H9 (cell line): ENCODE measurements at regions not wholly inside any gene's neighbourhood (a gene's known extent, or its start where the extent isn't known, plus 50 kb on each side); places are given as distances from the start of the nearest gene placed in this dataset.

ENCODE experiments used
- DNase-seq: peaks from one replicate; pipeline ENCODE4 v3.0.0-alpha.2; 2017
- H2AFZ ChIP-seq: one replicate; pipeline ENCODE4 v1.6.1; 2013; ENCODE audit warnings: mild to moderate bottlenecking, low read length, control low read depth, moderate library complexity
- H2AK5ac ChIP-seq: 2 replicates; pipeline ENCODE4 v1.6.1; 2013; ENCODE audit warnings: low read length, control low read depth, mixed read lengths; ENCODE audit not compliant: insufficient read length
- H2BK120ac ChIP-seq: one replicate; pipeline ENCODE4 v1.6.1; 2013; ENCODE audit warnings: low read depth, mild to moderate bottlenecking, low read length, control low read depth, inconsistent platforms; ENCODE audit not compliant: poor library complexity, severe bottlenecking
- H2BK12ac ChIP-seq: 2 replicates; pipeline ENCODE4 v1.6.1; 2013; ENCODE audit warnings: low read length, control low read depth, mixed read lengths, low read depth; ENCODE audit not compliant: insufficient read length
- H2BK15ac ChIP-seq: 2 replicates; pipeline ENCODE4 v1.6.1; 2013; ENCODE audit warnings: low read depth, low read length, control low read depth
- H2BK20ac ChIP-seq: one replicate; pipeline ENCODE4 v1.6.1; 2013; ENCODE audit warnings: low read depth, mild to moderate bottlenecking, low read length, control low read depth, inconsistent platforms; ENCODE audit not compliant: poor library complexity, severe bottlenecking
- H2BK5ac ChIP-seq: 2 replicates; pipeline ENCODE4 v1.6.1; 2013; ENCODE audit warnings: low read length, control low read depth, mixed read lengths; ENCODE audit not compliant: insufficient read length
- H3K14ac ChIP-seq: 2 replicates; pipeline ENCODE4 v1.6.1; 2013; ENCODE audit warnings: low read length, control low read depth; ENCODE audit not compliant: insufficient read depth
- H3K18ac ChIP-seq: 2 replicates; pipeline ENCODE4 v1.6.1; 2013; ENCODE audit warnings: low read depth, mild to moderate bottlenecking, mixed read lengths, low read length, control low read depth; ENCODE audit not compliant: insufficient read length
- H3K23ac ChIP-seq: 2 replicates; pipeline ENCODE4 v1.6.1; 2013; ENCODE audit warnings: low read length, control low read depth, mixed read lengths, low read depth; ENCODE audit not compliant: insufficient read length
- H3K23me2 ChIP-seq: 2 replicates; pipeline ENCODE4 v1.6.1; 2013; ENCODE audit warnings: low read depth, mild to moderate bottlenecking, mixed read lengths, low read length, control low read depth; ENCODE audit not compliant: insufficient read length, poor library complexity, severe bottlenecking
- H3K27ac ChIP-seq: 2 replicates; pipeline ENCODE4 v1.5.1; 2013; ENCODE audit warnings: low read length, control low read depth, mixed read lengths, low read depth; ENCODE audit not compliant: insufficient read length
- H3K27me3 ChIP-seq: 2 replicates; pipeline ENCODE4 v1.6.1; 2013; ENCODE audit warnings: low read length, control low read depth, inconsistent platforms; ENCODE audit not compliant: insufficient read depth
- H3K4ac ChIP-seq: 2 replicates; pipeline ENCODE4 v1.6.1; 2013; ENCODE audit warnings: low read depth, mild to moderate bottlenecking, control low read depth, inconsistent platforms, low read length, moderate library complexity
- H3K4me1 ChIP-seq: 2 replicates; pipeline ENCODE4 v1.6.1; 2013; ENCODE audit warnings: low read length, control low read depth, inconsistent platforms; ENCODE audit not compliant: insufficient read depth
- H3K4me2 ChIP-seq: 2 replicates; pipeline ENCODE4 v1.6.1; 2013; ENCODE audit warnings: low read length, control low read depth, mixed read lengths; ENCODE audit not compliant: insufficient read length, insufficient read depth
- H3K56ac ChIP-seq: 2 replicates; pipeline ENCODE4 v1.6.1; 2013; ENCODE audit warnings: low read depth, mild to moderate bottlenecking, mixed read lengths, low read length, control low read depth; ENCODE audit not compliant: insufficient read length
- H3K79me1 ChIP-seq: 2 replicates; pipeline ENCODE4 v1.6.1; 2013; ENCODE audit warnings: low read depth, mild to moderate bottlenecking, moderate library complexity, low read length, control low read depth, inconsistent platforms; ENCODE audit not compliant: insufficient read depth, poor library complexity, severe bottlenecking
- H3K79me2 ChIP-seq: 2 replicates; pipeline ENCODE4 v1.6.1; 2013; ENCODE audit warnings: low read length, control low read depth, inconsistent platforms; ENCODE audit not compliant: insufficient read depth
- H3K9ac ChIP-seq: 2 replicates; pipeline ENCODE4 v1.6.1; 2013; ENCODE audit warnings: low read length, control low read depth, mixed read lengths; ENCODE audit not compliant: insufficient read length; ENCODE audit errors: extremely low read depth
- H3K9me3 ChIP-seq: one replicate; pipeline ENCODE4 v1.6.1; 2013; ENCODE audit warnings: low read depth, low read length, inconsistent platforms; ENCODE audit not compliant: control insufficient read depth
- H3T11ph ChIP-seq: one replicate; pipeline ENCODE4 v1.6.1; 2013; ENCODE audit warnings: mild to moderate bottlenecking, low read length, control low read depth, inconsistent platforms
- H4K20me1 ChIP-seq: one replicate; pipeline ENCODE4 v1.6.1; 2013; ENCODE audit not compliant: control insufficient read depth, insufficient read length, insufficient read depth
- H4K5ac ChIP-seq: 2 replicates; pipeline ENCODE4 v1.6.1; 2013; ENCODE audit warnings: low read depth, mild to moderate bottlenecking, mixed read lengths, low read length, control low read depth; ENCODE audit not compliant: insufficient read length
- H4K8ac ChIP-seq: replicated peaks from 2 replicates; pipeline ENCODE4 v1.6.1; 2013; ENCODE audit warnings: low read length, control low read depth, mixed read lengths, low read depth; ENCODE audit not compliant: insufficient read length
- H4K91ac ChIP-seq: 2 replicates; pipeline ENCODE4 v1.6.1; 2013; ENCODE audit warnings: low read depth, mild to moderate bottlenecking, moderate library complexity, mixed read lengths, low read length, control low read depth; ENCODE audit not compliant: insufficient read length
- H3K27ac Mint-ChIP-seq, 3 experiments: 2 replicates in 2 of 3; 3 replicates in 1 of 3; pipeline ENCODE4 v1.8.0; 2020 to 2021; ENCODE audit warnings: mixed read lengths in 3 of 3, mild to moderate bottlenecking in 1 of 3, moderate library complexity in 1 of 3
- H3K27me3 Mint-ChIP-seq: 2 replicates; pipeline ENCODE4 v1.8.0; 2021; ENCODE audit warnings: low read depth, mild to moderate bottlenecking, moderate library complexity, mixed read lengths
- H3K36me3 Mint-ChIP-seq, 3 experiments: 2 replicates in 2 of 3; 3 replicates in 1 of 3; pipeline ENCODE4 v1.8.0; 2020 to 2021; ENCODE audit warnings: low read depth in 3 of 3, mixed read lengths in 3 of 3; ENCODE audit not compliant: insufficient read depth in 1 of 3
- H3K4me1 Mint-ChIP-seq, 2 experiments: 2 replicates each; pipeline ENCODE4 v1.8.0; 2020; ENCODE audit warnings: mixed read lengths in 2 of 2
- H3K4me3 Mint-ChIP-seq, 2 experiments: 2 replicates in 1 of 2; 3 replicates in 1 of 2; pipeline ENCODE4 v1.8.0; 2020 to 2021; ENCODE audit warnings: mild to moderate bottlenecking in 2 of 2, mixed read lengths in 2 of 2, moderate library complexity in 1 of 2
- H3K9me3 Mint-ChIP-seq, 2 experiments: 2 replicates in 1 of 2; 3 replicates in 1 of 2; pipeline ENCODE4 v1.8.0; 2020; ENCODE audit warnings: mild to moderate bottlenecking in 2 of 2, mixed read lengths in 2 of 2, moderate library complexity in 1 of 2
- CTCF ChIP-seq: fragments of 200-600 bp; sonication (generic); conservative IDR thresholded peaks from 3 replicates; pipeline ENCODE4 v1.8.0; 2021; ENCODE audit warnings: antibody characterized with exemption, mild to moderate bottlenecking
- WGBS: extraction: QIAGEN DNeasy Blood & Tissue Kit; methylation state at CpG from one replicate; pipeline ENCODE4 v1.1.7; 2013; ENCODE audit warnings: missing lambda C conversion rate, low lambda C conversion rate, mixed read lengths; ENCODE audit not compliant: insufficient read length; ENCODE audit errors: extremely low coverage; 5-methylcytosine and 5-hydroxymethylcytosine counted together

GRCh38 chr5:3186736-3187405, 408.8 kb upstream of the IRX1 start:
- H4K5ac ChIP-seq, result no peak overlapping the region
- H3K14ac ChIP-seq, result no peak overlapping the region
- H2AK5ac ChIP-seq, result no peak overlapping the region
- H3K27me3 ChIP-seq, result no peaks in the 10 kb centered on the region
- WGBS, result no CpG with 5 or more reads among the region's 12 CpGs
- H2BK120ac ChIP-seq, result no peak overlapping the region
- no peak for DNase-seq
- no peak overlapping the region for H3K18ac ChIP-seq
- no peak overlapping the region for H2BK5ac ChIP-seq
- H3K79me2 ChIP-seq, result no peaks in the 10 kb centered on the region
- H3K79me1 ChIP-seq, result no peaks in the 10 kb centered on the region
- no peaks in the 10 kb centered on the region for H3K36me3 Mint-ChIP-seq
- no peak overlapping the region for H2BK15ac ChIP-seq
- H3K4ac ChIP-seq, result no peak overlapping the region
- no peaks in the 10 kb centered on the region for H3K27me3 Mint-ChIP-seq
- H2BK12ac ChIP-seq, result no peak overlapping the region
- H3K23ac ChIP-seq, result no peak overlapping the region
- no peaks in the 10 kb centered on the region for H3K4me1 ChIP-seq
- H3K27ac Mint-ChIP-seq, result no peak overlapping the region
- no peak overlapping the region for H3T11ph ChIP-seq
- no peak overlapping the region for H2AFZ ChIP-seq
- no peaks in the 10 kb centered on the region for H4K20me1 ChIP-seq
- H2BK20ac ChIP-seq, result no peak overlapping the region
- no peak overlapping the region for H4K8ac ChIP-seq
- no peak overlapping the region for H3K56ac ChIP-seq
- H3K9me3 Mint-ChIP-seq, result no peaks in the 10 kb centered on the region; a peak in 1 of 5 replicates
- H3K4me2 ChIP-seq, result no peak overlapping the region
- H3K4me3 Mint-ChIP-seq, result no peak overlapping the region
- no peak overlapping the region for H3K27ac ChIP-seq
- no peak for TF ChIP-seq CTCF
- H3K23me2 ChIP-seq, result no peaks in the 10 kb centered on the region
- no peak overlapping the region for H4K91ac ChIP-seq
- no peaks in the 10 kb centered on the region for H3K9me3 ChIP-seq
- H3K4me1 Mint-ChIP-seq, result peaks cover 26 to 31% of the 10 kb centered on the region in 2 experiments
- no peak overlapping the region for H3K9ac ChIP-seq
